ENCODE measurements at regions not wholly inside any gene's neighbourhood (a gene's known extent, or its start where the extent isn't known, plus 50 kb on each side); places are given as distances from the start of the nearest gene placed in this dataset.

- no peaks in the 10 kb centered on the region for H3F3A ChIP-seq (ENCODE audit: insufficient read depth)
- H3K9me2 ChIP-seq (ENCODE audit: insufficient read depth): no peaks in the 10 kb centered on the region
- H3K27me3 ChIP-seq (replicated peaks; ENCODE audit: insufficient read depth): no peaks in the 10 kb centered on the region
- in situ Hi-C loops (cut with MboI): no loop called here
- H3K4me3 ChIP-seq: no peak overlapping the region
- H3K4me1 ChIP-seq (ENCODE audit: insufficient read depth): no peaks in the 10 kb centered on the region
- DNase-seq: no peak
- WGBS, 2 experiments (ENCODE audit: low coverage in 1 of 2, low lambda C conversion rate in 2 of 2, missing lambda C conversion rate in 2 of 2): 13% methylated on average over 6 of the region's 6 CpGs
- H3K9ac ChIP-seq: no peak overlapping the region
- no peak overlapping the region for H3K4me2 ChIP-seq (ENCODE audit: unreplicated experiment)
- no peaks in the 10 kb centered on the region for H3K79me2 ChIP-seq (ENCODE audit: insufficient read depth)
- TF ChIP-seq EZH2phosphoT487 (IDR thresholded peaks at IDR 0.05; ENCODE audit: insufficient read depth, low read depth) (no peak), EZH2 (IDR thresholded peaks at IDR 0.05; ENCODE audit: insufficient read depth, poor library complexity, severe bottlenecking) (no peak)
- H3K9me3 ChIP-seq (ENCODE audit: low read depth): no peaks in the 10 kb centered on the region
- no peak overlapping the region for H2AFZ ChIP-seq
- H3K36me3 ChIP-seq (ENCODE audit: low read depth): no peaks in the 10 kb centered on the region
- H4K20me1 ChIP-seq (ENCODE audit: insufficient read depth): no peaks in the 10 kb centered on the region
- H3K27ac ChIP-seq: no peak overlapping the region
These were observed 1165.8 kb upstream of the ADGRL3 start for GRCh38 chr4:60034361-60034760.

DNA sequence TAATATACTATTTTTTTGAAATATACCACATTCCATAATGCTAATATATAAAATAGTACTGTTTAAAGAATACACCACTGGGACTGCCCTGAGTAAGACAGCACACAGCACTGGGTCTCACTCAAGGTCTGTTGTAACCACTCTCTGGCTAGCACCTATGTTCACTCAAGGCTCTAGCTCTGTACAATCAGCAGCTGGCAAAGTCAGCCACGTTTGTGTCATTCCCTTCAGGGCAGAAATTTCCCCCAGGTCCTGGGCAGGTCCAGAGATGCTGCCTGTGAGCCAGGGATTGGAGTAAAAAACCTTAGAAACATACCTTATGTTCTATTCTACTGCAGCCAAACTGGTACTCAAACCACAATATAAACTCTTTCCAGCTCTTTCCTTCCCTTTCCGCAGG, 1160.2 kb upstream of the ADGRL3 start:
- Histone ChIP-seq H3K4me1 (ENCODE audit: insufficient read depth) (no peaks in the 10 kb centered on the region), H3K4me3 (no peak overlapping the region), H3K27ac (no peak overlapping the region), H2AFZ (no peak overlapping the region), H4K20me1 (ENCODE audit: insufficient read depth) (no peaks in the 10 kb centered on the region), H3K36me3 (ENCODE audit: low read depth) (no peaks in the 10 kb centered on the region), H3K4me2 (ENCODE audit: unreplicated experiment) (no peak overlapping the region), H3K79me2 (ENCODE audit: insufficient read depth) (no peaks in the 10 kb centered on the region), H3K9me3 (ENCODE audit: low read depth) (no peaks in the 10 kb centered on the region), H3K9ac (no peak overlapping the region), H3F3A (ENCODE audit: insufficient read depth) (no peaks in the 10 kb centered on the region), H3K9me2 (ENCODE audit: insufficient read depth) (no peaks in the 10 kb centered on the region), H3K27me3 (replicated peaks; ENCODE audit: insufficient read depth) (no peaks in the 10 kb centered on the region)
- in situ Hi-C loops (cut with MboI): no loop called here
- DNase-seq: no peak
- TF ChIP-seq EZH2phosphoT487 (IDR thresholded peaks at IDR 0.05; ENCODE audit: insufficient read depth, low read depth) (no peak), EZH2 (IDR thresholded peaks at IDR 0.05; ENCODE audit: insufficient read depth, poor library complexity, severe bottlenecking) (no peak)
- WGBS, 2 experiments (ENCODE audit: low coverage in 1 of 2, low lambda C conversion rate in 2 of 2, missing lambda C conversion rate in 2 of 2): 6 to 7% methylated on average over 2 of the region's 2 CpGs

DNA sequence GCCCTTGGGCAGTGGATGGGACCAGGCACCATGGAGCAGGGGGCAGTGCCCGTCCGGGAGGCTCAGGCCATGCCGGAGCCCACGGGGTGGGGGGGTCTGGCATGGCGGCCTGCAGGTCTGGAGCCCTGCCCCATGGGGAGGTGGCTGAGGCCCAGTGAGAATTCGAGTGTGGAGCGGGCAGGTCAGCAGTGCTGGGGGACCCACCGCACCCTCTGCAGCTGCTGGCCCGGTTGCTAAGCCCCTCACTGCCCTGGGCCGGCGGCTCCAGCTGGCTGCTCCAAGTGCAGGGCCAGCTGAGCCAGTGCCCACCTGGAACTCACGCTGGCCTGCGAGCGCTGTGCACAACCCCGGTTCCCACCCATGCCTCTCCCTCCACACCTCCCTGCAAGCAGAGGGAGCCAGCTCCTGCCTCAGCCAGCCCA, 1157.9 kb upstream of the ADGRL3 start:
- no peak overlapping the region for H3K27ac ChIP-seq
- H3F3A ChIP-seq (ENCODE audit: insufficient read depth): no peaks in the 10 kb centered on the region
- no peaks in the 10 kb centered on the region for H4K20me1 ChIP-seq (ENCODE audit: insufficient read depth)
- 50 to 54% methylated on average over 11 to 14 of the region's 15 CpGs for WGBS, 2 experiments (ENCODE audit: low coverage in 1 of 2, low lambda C conversion rate in 2 of 2, missing lambda C conversion rate in 2 of 2)
- H3K4me1 ChIP-seq (ENCODE audit: insufficient read depth): no peaks in the 10 kb centered on the region
- no peaks in the 10 kb centered on the region for H3K27me3 ChIP-seq (replicated peaks; ENCODE audit: insufficient read depth)
- no peak for TF ChIP-seq EZH2phosphoT487 (IDR thresholded peaks at IDR 0.05; ENCODE audit: insufficient read depth, low read depth)
- no peak for TF ChIP-seq EZH2 (IDR thresholded peaks at IDR 0.05; ENCODE audit: insufficient read depth, poor library complexity, severe bottlenecking)
- H3K9ac ChIP-seq: no peak overlapping the region
- in situ Hi-C loops (cut with MboI): no loop called here
- no peak overlapping the region for H3K4me3 ChIP-seq
- no peaks in the 10 kb centered on the region for H3K9me2 ChIP-seq (ENCODE audit: insufficient read depth)
- no peak overlapping the region for H2AFZ ChIP-seq
- H3K36me3 ChIP-seq (ENCODE audit: low read depth): no peaks in the 10 kb centered on the region
- DNase-seq: no peak
- H3K79me2 ChIP-seq (ENCODE audit: insufficient read depth): no peaks in the 10 kb centered on the region
- no peak overlapping the region for H3K4me2 ChIP-seq (ENCODE audit: unreplicated experiment)
- H3K9me3 ChIP-seq (ENCODE audit: low read depth): no peaks in the 10 kb centered on the region

DNA sequence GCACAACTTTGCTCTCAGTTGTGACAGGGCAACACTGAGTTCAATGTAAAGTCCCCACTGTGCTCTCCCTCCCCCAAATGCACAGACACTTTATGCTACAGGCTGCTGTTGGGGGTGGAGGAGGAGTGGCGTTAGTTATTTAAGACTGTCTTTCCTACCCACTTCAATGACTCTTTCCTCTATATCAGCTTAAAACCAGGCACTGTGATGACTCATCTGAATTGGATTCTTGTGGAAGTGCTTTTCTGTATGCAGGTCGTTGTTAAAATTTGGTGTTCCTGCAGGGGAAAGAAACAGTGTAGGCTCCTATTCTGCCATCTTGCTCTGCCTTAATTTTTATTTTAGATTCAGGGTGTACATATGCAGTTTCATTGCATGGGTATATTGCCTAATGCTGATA, 1157.2 kb upstream of the ADGRL3 start:
- Histone ChIP-seq H3K9ac (no peak overlapping the region), H3K4me3 (no peak overlapping the region), H3K79me2 (ENCODE audit: insufficient read depth) (no peaks in the 10 kb centered on the region), H2AFZ (no peak overlapping the region), H3K27me3 (replicated peaks; ENCODE audit: insufficient read depth) (no peaks in the 10 kb centered on the region), H3K27ac (no peak overlapping the region), H4K20me1 (ENCODE audit: insufficient read depth) (no peaks in the 10 kb centered on the region), H3F3A (ENCODE audit: insufficient read depth) (no peaks in the 10 kb centered on the region), H3K4me1 (ENCODE audit: insufficient read depth) (no peaks in the 10 kb centered on the region), H3K9me3 (ENCODE audit: low read depth) (no peaks in the 10 kb centered on the region), H3K9me2 (ENCODE audit: insufficient read depth) (no peaks in the 10 kb centered on the region), H3K4me2 (ENCODE audit: unreplicated experiment) (no peak overlapping the region), H3K36me3 (ENCODE audit: low read depth) (no peaks in the 10 kb centered on the region)
- in situ Hi-C loops (cut with MboI): no loop called here
- no peak for TF ChIP-seq EZH2 (IDR thresholded peaks at IDR 0.05; ENCODE audit: insufficient read depth, poor library complexity, severe bottlenecking)
- TF ChIP-seq EZH2phosphoT487 (IDR thresholded peaks at IDR 0.05; ENCODE audit: insufficient read depth, low read depth): no peak
- no peak for DNase-seq
- 14% methylated on average over 2 of the region's 2 CpGs for WGBS, 2 experiments (ENCODE audit: low coverage in 1 of 2, low lambda C conversion rate in 2 of 2, missing lambda C conversion rate in 2 of 2)

DNA sequence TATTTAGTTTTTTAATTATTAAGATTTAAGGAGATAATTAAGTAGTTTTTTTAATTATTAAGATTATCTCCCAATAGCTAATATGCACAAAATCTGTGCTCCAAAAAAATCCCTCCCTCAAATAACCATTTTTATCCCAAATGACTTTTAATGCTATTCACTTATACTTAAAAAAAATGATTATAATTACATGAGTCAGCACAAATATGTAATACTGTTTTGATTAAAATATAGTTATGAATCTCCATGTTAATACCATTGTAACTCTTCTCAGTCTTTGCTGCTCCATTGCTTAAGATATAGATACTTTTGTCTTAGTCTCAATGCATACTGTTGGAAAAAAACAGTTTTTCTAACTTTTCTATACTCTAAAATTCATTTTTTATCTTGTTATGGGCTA, 1121.1 kb upstream of the ADGRL3 start:
- in situ Hi-C loops (cut with MboI): no loop called here
- H3K9ac ChIP-seq: no peak overlapping the region
- H4K20me1 ChIP-seq (ENCODE audit: insufficient read depth): no peaks in the 10 kb centered on the region
- H3K9me2 ChIP-seq (ENCODE audit: insufficient read depth): no peaks in the 10 kb centered on the region
- H3K79me2 ChIP-seq (ENCODE audit: insufficient read depth): no peaks in the 10 kb centered on the region
- H2AFZ ChIP-seq: no peak overlapping the region
- no peaks in the 10 kb centered on the region for H3K36me3 ChIP-seq (ENCODE audit: low read depth)
- DNase-seq: no peak
- no peaks in the 10 kb centered on the region for H3K9me3 ChIP-seq (ENCODE audit: low read depth)
- no peak for TF ChIP-seq EZH2 (IDR thresholded peaks at IDR 0.05; ENCODE audit: insufficient read depth, poor library complexity, severe bottlenecking)
- no peak for TF ChIP-seq EZH2phosphoT487 (IDR thresholded peaks at IDR 0.05; ENCODE audit: insufficient read depth, low read depth)
- no peak overlapping the region for H3K4me3 ChIP-seq
- no peaks in the 10 kb centered on the region for H3K27me3 ChIP-seq (replicated peaks; ENCODE audit: insufficient read depth)
- H3F3A ChIP-seq (ENCODE audit: insufficient read depth): no peaks in the 10 kb centered on the region
- H3K4me1 ChIP-seq (ENCODE audit: insufficient read depth): no peaks in the 10 kb centered on the region
- no peak overlapping the region for H3K27ac ChIP-seq
- H3K4me2 ChIP-seq (ENCODE audit: unreplicated experiment): no peak overlapping the region

Data from GM23248 (cell line).